ENCODE measurements at regions not wholly inside any gene's neighbourhood (a gene's known extent, or its start where the extent isn't known, plus 50 kb on each side); places are given as distances from the start of the nearest gene placed in this dataset.

DNA sequence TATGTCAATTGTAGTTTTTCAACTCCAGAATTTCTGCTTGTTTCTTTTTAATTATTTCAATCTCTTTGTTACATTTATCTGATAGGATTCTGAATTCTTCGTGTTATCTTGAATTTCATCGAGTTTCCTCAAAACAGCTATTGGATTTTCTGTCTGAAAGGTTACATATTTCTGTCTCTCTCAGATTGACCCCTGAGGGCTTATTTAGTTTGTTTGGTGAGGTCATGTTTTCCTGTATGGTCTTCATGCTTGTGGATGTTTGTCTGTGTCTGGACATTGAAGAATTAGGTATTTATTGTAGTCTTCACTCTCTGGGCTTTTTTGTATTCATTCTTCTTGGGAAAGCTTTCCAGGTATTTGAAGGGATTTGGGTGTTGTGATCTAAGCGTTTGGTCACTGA lies 85.6 kb downstream of the SNAPC1 start:
- 85 to 88% (median 86%) methylated on average over 3 of the region's 3 CpGs for WGBS, 3 donors
- no peak for FAIRE-seq

DNA sequence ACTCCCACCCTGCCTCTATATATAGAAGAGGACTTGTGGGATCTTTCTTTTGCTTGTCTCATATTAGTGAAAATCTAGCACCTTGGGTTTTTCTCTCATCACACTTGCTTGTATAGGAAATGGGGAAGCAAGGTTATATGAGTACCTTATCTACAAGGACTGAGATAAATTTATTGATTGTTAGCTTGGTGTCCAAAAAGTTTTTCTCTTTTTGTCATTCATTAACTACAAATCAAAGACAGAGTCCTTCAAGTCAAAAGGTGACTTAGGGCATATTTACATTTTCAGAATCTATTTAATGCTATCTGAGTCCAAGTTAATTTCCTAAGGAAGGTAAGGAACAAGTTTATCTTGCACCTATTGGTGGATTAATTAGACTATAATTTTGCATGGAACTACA lies 92.7 kb downstream of the SNAPC1 start:
- H3K27me3 ChIP-seq (ENCODE audit: control insufficient read depth in 3 of 3, insufficient read depth in 3 of 3, low read length in 3 of 3), result peaks cover 0 to 6% (median 3%) of the 10 kb centered on the region in 3 donors
- no peaks in the 10 kb centered on the region for H3K4me1 ChIP-seq (ENCODE audit: control insufficient read depth in 3 of 3, insufficient read depth in 2 of 3, low read depth in 1 of 3, low read length in 2 of 3)
- no peaks in the 10 kb centered on the region for H3K9me3 ChIP-seq (ENCODE audit: control insufficient read depth in 2 of 2, insufficient read depth in 1 of 2, low read depth in 1 of 2, low read length in 1 of 2)
- H3K4me3 ChIP-seq (ENCODE audit: low read depth in 1 of 3, low read length in 3 of 3), result no peak overlapping the region
- no peaks in the 10 kb centered on the region for H3K36me3 ChIP-seq (ENCODE audit: control insufficient read depth in 3 of 3, insufficient read depth in 2 of 3, low read depth in 1 of 3, low read length in 3 of 3)
- peak; percentile 14 to 78 for DNase-seq
- no peak overlapping the region for H3K27ac ChIP-seq (ENCODE audit: low read depth in 1 of 3, low read length in 2 of 3)
- FAIRE-seq, result no peak

More for the DNA sequence above, 85.6 kb downstream of the SNAPC1 start:
- no peak for DNase-seq
- no peaks in the 10 kb centered on the region for H3K36me3 ChIP-seq (ENCODE audit: control insufficient read depth in 3 of 3, insufficient read depth in 2 of 3, low read depth in 1 of 3, low read length in 3 of 3)
- H3K4me3 ChIP-seq (ENCODE audit: low read depth in 1 of 3, low read length in 3 of 3), result no peak overlapping the region
- no peaks in the 10 kb centered on the region for H3K9me3 ChIP-seq (ENCODE audit: control insufficient read depth in 2 of 2, insufficient read depth in 1 of 2, low read depth in 1 of 2, low read length in 1 of 2)
- H3K4me1 ChIP-seq (ENCODE audit: control insufficient read depth in 3 of 3, insufficient read depth in 2 of 3, low read depth in 1 of 3, low read length in 2 of 3), result no peaks in the 10 kb centered on the region
- no peaks in the 10 kb centered on the region for H3K27me3 ChIP-seq (ENCODE audit: control insufficient read depth in 3 of 3, insufficient read depth in 3 of 3, low read length in 3 of 3)
- no peak overlapping the region for H3K27ac ChIP-seq (ENCODE audit: low read depth in 1 of 3, low read length in 2 of 3)

DNA sequence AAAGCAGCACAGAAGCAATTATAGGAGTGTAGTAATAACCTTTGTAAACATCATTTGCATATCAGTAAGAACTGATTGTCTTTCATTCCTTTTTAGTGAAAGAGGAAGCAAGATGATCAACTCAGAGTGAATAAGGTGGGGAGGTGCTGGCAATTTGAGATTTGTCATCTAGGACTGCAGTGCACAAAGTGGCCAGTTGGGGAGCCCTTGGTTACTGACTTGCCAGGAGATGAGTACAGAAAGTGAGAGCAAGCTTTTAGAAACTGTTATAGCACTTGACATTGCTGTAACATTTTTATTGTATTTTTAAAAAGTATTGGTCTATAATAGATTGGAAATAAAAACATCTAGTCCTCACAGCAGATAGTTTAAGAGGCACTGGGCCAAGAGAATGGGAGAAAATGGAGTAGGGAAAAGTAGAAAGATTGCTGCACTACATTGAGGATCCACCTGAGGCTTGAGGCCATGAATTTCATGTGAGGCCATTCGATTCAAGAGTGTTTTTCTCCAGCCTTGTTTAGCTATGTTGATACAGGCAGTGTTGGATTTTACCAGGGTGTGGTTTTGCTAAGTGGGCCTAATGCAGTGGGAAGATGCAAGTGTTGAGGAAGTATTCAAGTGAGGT lies 98.2 kb downstream of the SNAPC1 start:
- DNase-seq (peak; percentile 31 to 62), FAIRE-seq (peak; percentile 33)
- WGBS, 3 donors, result 61 to 68% (median 63%) methylated on average over 1 of the region's 1 CpG
- Histone ChIP-seq H3K4me1 (ENCODE audit: control insufficient read depth in 3 of 3, insufficient read depth in 2 of 3, low read depth in 1 of 3, low read length in 2 of 3) (no peaks in the 10 kb centered on the region), H3K27me3 (ENCODE audit: control insufficient read depth in 3 of 3, insufficient read depth in 3 of 3, low read length in 3 of 3) (peaks cover 0 to 6% (median 3%) of the 10 kb centered on the region in 3 donors), H3K36me3 (ENCODE audit: control insufficient read depth in 3 of 3, insufficient read depth in 2 of 3, low read depth in 1 of 3, low read length in 3 of 3) (no peaks in the 10 kb centered on the region), H3K9me3 (ENCODE audit: control insufficient read depth in 2 of 2, insufficient read depth in 1 of 2, low read depth in 1 of 2, low read length in 1 of 2) (peaks cover 0 to 4% of the 10 kb centered on the region in 2 donors), H3K27ac (ENCODE audit: low read depth in 1 of 3, low read length in 2 of 3) (no peak overlapping the region), H3K4me3 (ENCODE audit: low read depth in 1 of 3, low read length in 3 of 3) (no peak overlapping the region)

DNA sequence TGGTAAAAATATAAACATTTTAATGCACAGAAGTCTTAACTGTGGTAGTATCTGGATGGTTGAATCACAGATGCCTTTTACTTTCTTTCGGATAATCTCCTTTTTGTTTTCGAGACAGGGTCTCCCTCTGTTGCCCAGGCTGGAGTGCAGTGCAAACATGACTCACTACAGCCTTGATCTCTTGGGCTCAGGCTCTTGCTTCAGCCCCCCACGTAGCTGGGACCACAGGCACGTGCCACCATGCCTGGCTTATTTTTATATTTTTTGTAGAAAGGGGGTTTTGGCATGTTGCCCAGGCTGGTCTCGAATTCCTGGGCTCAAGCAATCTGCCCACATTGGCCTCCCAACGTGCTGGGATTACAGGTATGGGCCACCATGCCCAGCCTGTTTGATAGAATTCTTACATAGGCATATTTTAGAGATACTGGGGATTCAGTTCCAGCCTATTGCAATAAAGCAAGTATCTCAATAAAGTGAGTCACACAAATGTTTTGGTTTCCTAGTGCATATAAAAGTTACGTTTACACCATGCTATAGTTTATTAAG lies 99.2 kb downstream of the SNAPC1 start:
- DNase-seq (no peak), FAIRE-seq (no peak)
- H3K4me1 ChIP-seq (ENCODE audit: control insufficient read depth in 3 of 3, insufficient read depth in 2 of 3, low read depth in 1 of 3, low read length in 2 of 3), result no peaks in the 10 kb centered on the region
- no peaks in the 10 kb centered on the region for H3K36me3 ChIP-seq (ENCODE audit: control insufficient read depth in 3 of 3, insufficient read depth in 2 of 3, low read depth in 1 of 3, low read length in 3 of 3)
- 68 to 76% (median 71%) methylated on average over 7 of the region's 7 CpGs for WGBS, 3 donors
- H3K9me3 ChIP-seq (ENCODE audit: control insufficient read depth in 2 of 2, insufficient read depth in 1 of 2, low read depth in 1 of 2, low read length in 1 of 2), result peaks cover 0 to 4% of the 10 kb centered on the region in 2 donors
- H3K27ac ChIP-seq (ENCODE audit: low read depth in 1 of 3, low read length in 2 of 3), result no peak overlapping the region
- no peak overlapping the region for H3K4me3 ChIP-seq (ENCODE audit: low read depth in 1 of 3, low read length in 3 of 3)
- peaks cover 0 to 6% (median 3%) of the 10 kb centered on the region in 3 donors for H3K27me3 ChIP-seq (ENCODE audit: control insufficient read depth in 3 of 3, insufficient read depth in 3 of 3, low read length in 3 of 3)

DNA sequence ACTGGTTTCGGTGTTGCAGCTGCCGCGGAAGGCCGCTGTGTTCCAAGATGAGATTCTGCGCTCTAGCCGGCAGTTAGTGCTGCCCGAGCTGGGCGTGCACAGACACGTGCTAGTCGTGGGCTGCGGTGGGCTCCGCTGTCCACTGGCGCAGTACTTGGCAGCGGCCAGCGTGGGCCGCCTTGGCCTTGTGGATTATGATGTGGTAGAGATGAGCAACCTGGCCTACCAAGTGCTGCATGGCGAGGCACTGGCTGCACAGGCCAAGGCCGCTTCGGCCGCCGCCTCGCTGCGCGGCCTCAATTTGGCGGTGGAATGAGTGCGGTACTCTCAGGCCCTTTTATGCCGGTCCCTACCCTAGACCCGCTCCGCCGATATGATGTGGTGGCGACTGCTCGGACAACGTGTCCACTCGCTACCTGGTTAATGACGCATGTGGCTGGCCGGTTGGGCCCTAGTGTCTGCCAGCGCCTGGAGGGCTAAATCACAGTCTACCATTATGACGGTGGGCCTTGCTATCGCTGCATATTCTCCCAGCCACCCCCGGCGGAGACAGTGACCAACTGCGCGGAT lies 102.2 kb downstream of the SNAPC1 start:
- no peaks in the 10 kb centered on the region for H3K36me3 ChIP-seq (ENCODE audit: control insufficient read depth in 3 of 3, insufficient read depth in 2 of 3, low read depth in 1 of 3, low read length in 3 of 3)
- no peaks in the 10 kb centered on the region for H3K27me3 ChIP-seq (ENCODE audit: control insufficient read depth in 3 of 3, insufficient read depth in 3 of 3, low read length in 3 of 3)
- H3K4me3 ChIP-seq (ENCODE audit: low read depth in 1 of 3, low read length in 3 of 3), result no peak overlapping the region
- FAIRE-seq (no peak), DNase-seq (no peak)
- H3K27ac ChIP-seq (ENCODE audit: low read depth in 1 of 3, low read length in 2 of 3), result no peak overlapping the region
- 94 to 97% (median 97%) methylated on average over 43 of the region's 43 CpGs for WGBS, 3 donors
- no peaks in the 10 kb centered on the region for H3K4me1 ChIP-seq (ENCODE audit: control insufficient read depth in 3 of 3, insufficient read depth in 2 of 3, low read depth in 1 of 3, low read length in 2 of 3)
- peaks cover 0 to 4% of the 10 kb centered on the region in 2 donors for H3K9me3 ChIP-seq (ENCODE audit: control insufficient read depth in 2 of 2, insufficient read depth in 1 of 2, low read depth in 1 of 2, low read length in 1 of 2)

DNA sequence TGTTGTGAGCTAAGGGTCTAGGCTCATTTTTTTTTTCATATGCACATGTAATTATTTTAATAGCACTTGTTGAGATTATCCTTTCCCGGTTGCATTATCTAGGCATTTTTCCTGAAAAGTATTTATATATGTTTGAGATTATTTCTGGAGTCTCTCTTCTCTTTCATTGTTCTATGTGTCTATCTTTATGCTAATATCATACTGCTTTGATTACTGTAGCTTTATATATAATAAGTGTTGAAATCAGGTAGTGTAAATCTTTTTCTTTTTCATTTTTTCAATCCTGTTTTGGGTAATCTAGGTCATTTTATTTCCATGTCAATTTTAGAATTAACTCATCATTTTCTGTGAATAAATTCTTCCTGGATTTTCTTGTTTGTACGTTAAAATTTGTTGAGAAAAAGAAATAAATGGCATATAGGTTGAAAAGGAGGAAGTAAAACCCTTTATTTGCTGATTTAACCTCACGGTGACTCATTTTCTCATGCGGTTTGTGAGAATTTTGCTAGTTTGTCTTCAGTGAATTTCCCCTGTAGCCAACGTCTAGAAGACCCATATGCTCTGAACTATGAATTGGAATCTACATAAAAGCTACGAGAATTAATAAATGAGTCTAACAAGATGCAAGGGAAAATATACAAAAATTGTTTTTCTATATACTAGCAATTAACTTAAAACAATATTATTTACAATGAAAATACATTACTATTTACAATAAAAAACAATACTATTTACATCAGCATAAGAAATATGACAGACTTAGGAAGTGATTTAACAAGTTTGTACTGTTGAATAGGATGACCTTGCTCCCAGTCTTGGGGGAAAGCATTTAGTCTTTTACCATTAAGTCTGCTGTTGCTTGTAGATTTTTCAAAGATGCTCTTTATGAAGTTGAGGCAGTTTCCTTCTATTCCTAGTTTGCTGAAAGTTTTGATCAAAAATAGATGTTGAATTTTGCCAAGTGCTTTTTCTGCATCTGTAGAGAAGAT lies 105.0 kb downstream of the SNAPC1 start:
- Histone ChIP-seq H3K9me3 (ENCODE audit: control insufficient read depth in 2 of 2, insufficient read depth in 1 of 2, low read depth in 1 of 2, low read length in 1 of 2) (peaks cover 0 to 4% of the 10 kb centered on the region in 2 donors), H3K27me3 (ENCODE audit: control insufficient read depth in 3 of 3, insufficient read depth in 3 of 3, low read length in 3 of 3) (no peaks in the 10 kb centered on the region), H3K4me1 (ENCODE audit: control insufficient read depth in 3 of 3, insufficient read depth in 2 of 3, low read depth in 1 of 3, low read length in 2 of 3) (no peaks in the 10 kb centered on the region), H3K27ac (ENCODE audit: low read depth in 1 of 3, low read length in 2 of 3) (no peak overlapping the region), H3K4me3 (ENCODE audit: low read depth in 1 of 3, low read length in 3 of 3) (no peak overlapping the region), H3K36me3 (ENCODE audit: control insufficient read depth in 3 of 3, insufficient read depth in 2 of 3, low read depth in 1 of 3, low read length in 3 of 3) (no peaks in the 10 kb centered on the region)
- WGBS, 3 donors, result 59 to 68% (median 67%) methylated on average over 6 of the region's 6 CpGs
- no peak for DNase-seq
- peak; percentile 19 for FAIRE-seq

DNA sequence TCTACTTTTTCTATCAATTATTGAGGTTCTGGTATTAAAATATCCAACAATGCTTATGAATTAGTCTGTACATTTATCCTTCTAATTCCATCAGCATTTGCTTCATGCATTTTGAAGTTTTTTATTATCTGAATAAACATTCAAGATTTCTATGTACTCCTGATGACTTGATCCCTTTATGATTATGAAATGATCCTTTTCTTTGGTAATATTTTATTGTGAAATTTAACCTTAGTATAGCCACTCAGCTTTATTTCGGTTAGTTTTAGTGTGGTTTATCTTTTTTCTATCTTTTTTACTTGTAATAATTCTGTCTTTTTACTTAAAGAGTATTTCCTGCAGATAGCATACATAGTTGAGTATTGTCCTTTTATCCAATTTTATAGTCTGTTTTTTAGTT lies 106.6 kb downstream of the SNAPC1 start:
- DNase-seq (no peak), FAIRE-seq (no peak)
- no peaks in the 10 kb centered on the region for H3K4me1 ChIP-seq (ENCODE audit: control insufficient read depth in 3 of 3, insufficient read depth in 2 of 3, low read depth in 1 of 3, low read length in 2 of 3)
- H3K9me3 ChIP-seq (ENCODE audit: control insufficient read depth in 2 of 2, insufficient read depth in 1 of 2, low read depth in 1 of 2, low read length in 1 of 2), result peaks cover 0 to 4% of the 10 kb centered on the region in 2 donors
- H3K27ac ChIP-seq (ENCODE audit: low read depth in 1 of 3, low read length in 2 of 3), result no peak overlapping the region
- no peaks in the 10 kb centered on the region for H3K36me3 ChIP-seq (ENCODE audit: control insufficient read depth in 3 of 3, insufficient read depth in 2 of 3, low read depth in 1 of 3, low read length in 3 of 3)
- no peak overlapping the region for H3K4me3 ChIP-seq (ENCODE audit: low read depth in 1 of 3, low read length in 3 of 3)
- no peaks in the 10 kb centered on the region for H3K27me3 ChIP-seq (ENCODE audit: control insufficient read depth in 3 of 3, insufficient read depth in 3 of 3, low read length in 3 of 3)
- WGBS, 3 donors, result 91 to 98% (median 92%) methylated on average over 1 of the region's 1 CpG

DNA sequence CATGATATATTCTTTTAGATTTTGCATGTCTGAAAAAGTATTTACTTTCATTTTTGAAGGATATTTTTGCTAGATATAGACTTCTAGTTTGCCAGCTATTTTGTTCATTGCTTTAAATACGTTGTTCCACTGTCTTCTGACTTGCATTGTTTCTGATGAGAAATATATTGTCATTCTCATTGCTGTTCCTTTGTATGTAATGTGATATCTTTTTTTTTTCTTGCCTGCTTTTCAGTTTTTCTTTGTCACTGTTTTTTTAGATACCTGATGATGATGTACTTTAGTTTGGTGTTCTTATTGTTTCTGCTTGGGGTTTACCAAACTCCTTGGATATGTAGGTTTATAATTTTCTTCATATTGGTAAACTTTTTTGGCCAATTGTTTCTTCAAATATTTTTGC lies 107.9 kb downstream of the SNAPC1 start:
- Histone ChIP-seq H3K4me3 (ENCODE audit: low read depth in 1 of 3, low read length in 3 of 3) (no peak overlapping the region), H3K27ac (ENCODE audit: low read depth in 1 of 3, low read length in 2 of 3) (no peak overlapping the region), H3K9me3 (ENCODE audit: control insufficient read depth in 2 of 2, insufficient read depth in 1 of 2, low read depth in 1 of 2, low read length in 1 of 2) (no peaks in the 10 kb centered on the region), H3K27me3 (ENCODE audit: control insufficient read depth in 3 of 3, insufficient read depth in 3 of 3, low read length in 3 of 3) (no peaks in the 10 kb centered on the region), H3K36me3 (ENCODE audit: control insufficient read depth in 3 of 3, insufficient read depth in 2 of 3, low read depth in 1 of 3, low read length in 3 of 3) (no peaks in the 10 kb centered on the region), H3K4me1 (ENCODE audit: control insufficient read depth in 3 of 3, insufficient read depth in 2 of 3, low read depth in 1 of 3, low read length in 2 of 3) (no peaks in the 10 kb centered on the region)
- 74 to 82% (median 81%) methylated on average over 1 of the region's 1 CpG for WGBS, 3 donors
- DNase-seq (no peak), FAIRE-seq (no peak)

Measured in small intestine (tissue), 7 donors.